Tibial nerve (tissue), 4 donors: ENCODE measurements at regions not wholly inside any gene's neighbourhood (a gene's known extent, or its start where the extent isn't known, plus 50 kb on each side); places are given as distances from the start of the nearest gene placed in this dataset.

Experiments
- DNase-seq, 2 donors: peaks; one replicate each; pipeline ENCODE4 v3.0.0-alpha.2; 2019; ENCODE audit warnings: low spot score in 2 of 2
- H3K27ac ChIP-seq, 4 donors: fragments of 200-600 bp; sonication (generic) in 3 of 4; one replicate each; pipeline ENCODE4 v1.5.1; 2017 to 2019; ENCODE audit warnings: mild to moderate bottlenecking in 1 of 4
- H3K27me3 ChIP-seq, 2 donors: fragments of 200-600 bp; sonication (generic) in 1 of 2; one replicate each; pipeline versions ENCODE4 v1.5.1 to v1.6.0; 2017 to 2019
- H3K36me3 ChIP-seq, 3 donors: fragments of 200-600 bp; sonication (generic); one replicate each; pipeline ENCODE4 v1.5.1; 2018 to 2019
- H3K4me1 ChIP-seq, 4 donors: fragments of 200-600 bp; sonication (generic) in 3 of 4; one replicate each; pipeline ENCODE4 v1.5.1; 2017 to 2019
- H3K4me3 ChIP-seq, 4 donors: fragments of 200-600 bp; sonication (generic) in 3 of 4; one replicate each; pipeline ENCODE4 v1.5.1; 2017 to 2019; ENCODE audit warnings: mild to moderate bottlenecking in 1 of 4, moderate library complexity in 1 of 4
- H3K9me3 ChIP-seq, 4 donors: fragments of 200-600 bp; sonication (generic) in 3 of 4; one replicate each; pipeline ENCODE4 v1.5.1; 2017 to 2019
- CTCF ChIP-seq, 5 experiments: fragments of 200-600 bp in 3 of 5; fragments of 450-650 bp in 2 of 5; sonication (generic) in 3 of 5; IDR thresholded peaks; one replicate each; pipeline ENCODE4 v1.5.1; 2016 to 2019; ENCODE audit warnings: antibody characterized with exemption in 5 of 5, mild to moderate bottlenecking in 3 of 5, moderate library complexity in 2 of 5
- EP300 ChIP-seq, 2 donors: sonication (generic); formaldehyde crosslinking; IDR thresholded peaks; one replicate each; pipeline ENCODE4 v1.6.1; 2017; ENCODE audit warnings: antibody characterized with exemption in 2 of 2, mild to moderate bottlenecking in 1 of 2
- POLR2A ChIP-seq, 2 donors: fragments of 450-650 bp; IDR thresholded peaks; one replicate each; pipeline ENCODE4 v1.6.1; 2017; ENCODE audit warnings: antibody characterized with exemption in 2 of 2, mild to moderate bottlenecking in 2 of 2, moderate library complexity in 2 of 2
- WGBS, 2 donors: methylation state at CpG; one replicate each; pipeline ENCODE4 v1.1.5; 2018; 5-methylcytosine and 5-hydroxymethylcytosine counted together

- Histone ChIP-seq H3K9me3 (no peaks in the 10 kb centered on the region), H3K4me3 (no peak overlapping the region), H3K27ac (peak overlapping the region in 1 of 4 donors; percentile 47), H3K27me3 (no peaks in the 10 kb centered on the region), H3K4me1 (peaks cover 0 to 16% (median 0%) of the 10 kb centered on the region in 4 donors), H3K36me3 (no peaks in the 10 kb centered on the region)
- TF ChIP-seq CTCF (IDR thresholded peaks at IDR 0.05) (no peak), POLR2A (IDR thresholded peaks at IDR 0.05) (no peak), EP300 (IDR thresholded peaks at IDR 0.05) (no peak)
- no peak for DNase-seq
- 53 to 87% methylated on average over 3 of the region's 3 CpGs for WGBS, 2 donors
Observed at GRCh38 chr9:86800681-86801080, 146.6 kb downstream of the GAS1 start.

- H3K9me3 ChIP-seq, result no peaks in the 10 kb centered on the region
- no peak overlapping the region for H3K27ac ChIP-seq
- peaks cover 0 to 33% (median 7%) of the 10 kb centered on the region in 4 donors for H3K4me1 ChIP-seq
- WGBS, 2 donors, result 65 to 69% methylated on average over 4 of the region's 4 CpGs
- DNase-seq, result no peak
- no peaks in the 10 kb centered on the region for H3K27me3 ChIP-seq
- no peak for TF ChIP-seq EP300 (IDR thresholded peaks at IDR 0.05)
- no peak for TF ChIP-seq POLR2A (IDR thresholded peaks at IDR 0.05)
- TF ChIP-seq CTCF (IDR thresholded peaks at IDR 0.05), result no peak
- H3K4me3 ChIP-seq, result no peak overlapping the region
- H3K36me3 ChIP-seq, result no peaks in the 10 kb centered on the region
Observed at GRCh38 chr9:86798966-86799365, 148.3 kb downstream of the GAS1 start.

- Histone ChIP-seq H3K4me1 (peaks cover 0 to 33% (median 7%) of the 10 kb centered on the region in 4 donors), H3K9me3 (no peaks in the 10 kb centered on the region), H3K4me3 (no peak overlapping the region), H3K27ac (peak overlapping the region in 2 of 4 donors; percentile 60 to 69), H3K36me3 (no peaks in the 10 kb centered on the region), H3K27me3 (no peaks in the 10 kb centered on the region)
- WGBS, 2 donors, result 87 to 90% methylated on average over 2 of the region's 2 CpGs
- TF ChIP-seq EP300 (IDR thresholded peaks at IDR 0.05), result no peak
- no peak for TF ChIP-seq POLR2A (IDR thresholded peaks at IDR 0.05)
- no peak for TF ChIP-seq CTCF (IDR thresholded peaks at IDR 0.05)
- DNase-seq, result no peak
Observed at GRCh38 chr9:86796666-86797065, 150.6 kb downstream of the GAS1 start.

GRCh38 chr9:86795823-86796553, 151.3 kb downstream of the GAS1 start:
- H3K4me3 ChIP-seq, result peak overlapping the region in 2 of 4 donors; percentile 1 to 44
- DNase-seq, result peak; percentile 47 to 65
- 28 to 32% methylated on average over 9 of the region's 9 CpGs for WGBS, 2 donors
- no peaks in the 10 kb centered on the region for H3K36me3 ChIP-seq
- H3K4me1 ChIP-seq, result peaks cover 0 to 33% (median 7%) of the 10 kb centered on the region in 4 donors
- H3K9me3 ChIP-seq, result no peaks in the 10 kb centered on the region
- H3K27ac ChIP-seq, result peak overlapping the region in 2 of 4 donors; percentile 60 to 69
- TF ChIP-seq CTCF (IDR thresholded peaks at IDR 0.05), result peak in 1 of 5 experiments; percentile 41
- TF ChIP-seq POLR2A (IDR thresholded peaks at IDR 0.05), result no peak
- TF ChIP-seq EP300 (IDR thresholded peaks at IDR 0.05), result peak in 1 of 2 donors; percentile 85
- H3K27me3 ChIP-seq, result no peaks in the 10 kb centered on the region

- H3K27me3 ChIP-seq, result no peaks in the 10 kb centered on the region
- no peaks in the 10 kb centered on the region for H3K36me3 ChIP-seq
- 53 to 57% methylated on average over 7 of the region's 7 CpGs for WGBS, 2 donors
- peaks cover 0 to 33% (median 7%) of the 10 kb centered on the region in 4 donors for H3K4me1 ChIP-seq
- no peaks in the 10 kb centered on the region for H3K9me3 ChIP-seq
- TF ChIP-seq POLR2A (IDR thresholded peaks at IDR 0.05), result no peak
- TF ChIP-seq EP300 (IDR thresholded peaks at IDR 0.05), result no peak
- no peak for TF ChIP-seq CTCF (IDR thresholded peaks at IDR 0.05)
- DNase-seq, result no peak
- H3K27ac ChIP-seq, result peak overlapping the region in 3 of 4 donors; percentile 1 to 69 (median 40)
- peak overlapping the region in 2 of 4 donors; percentile 1 to 44 for H3K4me3 ChIP-seq
Observed at GRCh38 chr9:86795047-86795442, 152.3 kb downstream of the GAS1 start.
